ENCODE measurements at regions not wholly inside any gene's neighbourhood (a gene's known extent, or its start where the extent isn't known, plus 50 kb on each side); places are given as distances from the start of the nearest gene placed in this dataset.
A peak's percentile ranks its signal among the peaks of the same experiment; 100 is the strongest.

- no peak for DNase-seq (ENCODE audit: low read depth)
Observed at GRCh38 chr12:54711669-54712068, 63.5 kb upstream of the DCD start.

- no peak for DNase-seq (ENCODE audit: low read depth)
Observed at GRCh38 chr12:54708826-54709225, 60.7 kb upstream of the DCD start.

- no peak for DNase-seq (ENCODE audit: low read depth)
Observed at GRCh38 chr12:54704202-54704601, 56.0 kb upstream of the DCD start.

- DNase-seq (ENCODE audit: low read depth), result peak; percentile 42
Observed at GRCh38 chr12:54701940-54702592, 53.9 kb upstream of the DCD start.

- peak; percentile 3 for DNase-seq (ENCODE audit: low read depth)
Observed at GRCh38 chr12:54700849-54701248, 52.7 kb upstream of the DCD start.

- no peak for DNase-seq (ENCODE audit: low read depth)
Observed at GRCh38 chr12:54700301-54700700, 52.1 kb upstream of the DCD start.
